ENCODE measurements at regions not wholly inside any gene's neighbourhood (a gene's known extent, or its start where the extent isn't known, plus 50 kb on each side); places are given as distances from the start of the nearest gene placed in this dataset.
"Not testable (repeated sequence)": the region's sequence is repeated elsewhere in the genome, so short reads cannot be mapped to it uniquely, and the experiment has no call there.

GRCh38 chr6:101015541-101015940, 134.4 kb upstream of the ASCC3 start:
- no peak for DNase-seq

GRCh38 chr6:101016163-101016562, 135.0 kb upstream of the ASCC3 start:
- DNase-seq = no peak

DNA sequence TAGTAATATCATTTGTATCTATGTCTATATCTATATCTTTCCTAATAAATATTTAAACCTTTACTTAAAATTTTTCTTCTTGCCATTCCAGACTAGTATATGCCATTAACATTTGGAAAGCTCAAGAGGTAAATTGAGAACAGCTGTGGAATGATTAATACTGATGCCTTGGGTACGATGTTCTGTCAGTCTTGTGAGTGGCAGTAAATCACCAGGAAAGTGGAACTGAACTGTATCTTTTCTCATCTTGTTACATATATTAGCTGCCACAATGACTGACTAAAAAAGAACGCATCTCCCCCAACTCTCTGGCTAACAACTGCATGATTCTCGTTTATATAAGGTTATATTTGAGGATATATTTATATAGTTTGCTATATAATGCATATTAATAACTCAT, 137.0 kb upstream of the ASCC3 start:
- no peak for DNase-seq

DNA sequence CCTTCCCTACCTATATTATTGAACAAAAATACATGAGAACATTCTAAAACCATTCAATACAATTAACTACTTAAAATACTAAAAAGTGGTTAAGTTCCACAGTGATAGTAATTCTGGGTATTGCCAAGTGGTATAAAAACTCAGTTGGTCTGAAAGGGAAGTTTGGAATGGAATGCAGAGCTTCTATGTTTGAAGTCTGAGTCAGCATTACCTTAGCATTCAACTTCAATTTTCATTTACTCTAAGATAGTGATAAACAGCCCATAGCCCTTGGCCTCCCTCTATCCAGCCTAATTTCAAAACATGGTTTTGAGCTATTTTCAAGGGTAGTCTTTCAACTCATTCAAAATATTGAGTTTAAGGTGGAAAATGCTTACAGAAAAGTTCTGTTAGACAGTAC, 140.4 kb upstream of the ASCC3 start:
- no peak for DNase-seq

- DNase-seq = no peak
These were observed 161.8 kb upstream of the ASCC3 start for GRCh38 chr6:101042966-101043365.

GRCh38 chr6:101058296-101058695, 177.2 kb upstream of the ASCC3 start:
- no peak for DNase-seq

- DNase-seq = no peak
These were observed 185.4 kb upstream of the ASCC3 start for GRCh38 chr6:101066481-101066880.

DNA sequence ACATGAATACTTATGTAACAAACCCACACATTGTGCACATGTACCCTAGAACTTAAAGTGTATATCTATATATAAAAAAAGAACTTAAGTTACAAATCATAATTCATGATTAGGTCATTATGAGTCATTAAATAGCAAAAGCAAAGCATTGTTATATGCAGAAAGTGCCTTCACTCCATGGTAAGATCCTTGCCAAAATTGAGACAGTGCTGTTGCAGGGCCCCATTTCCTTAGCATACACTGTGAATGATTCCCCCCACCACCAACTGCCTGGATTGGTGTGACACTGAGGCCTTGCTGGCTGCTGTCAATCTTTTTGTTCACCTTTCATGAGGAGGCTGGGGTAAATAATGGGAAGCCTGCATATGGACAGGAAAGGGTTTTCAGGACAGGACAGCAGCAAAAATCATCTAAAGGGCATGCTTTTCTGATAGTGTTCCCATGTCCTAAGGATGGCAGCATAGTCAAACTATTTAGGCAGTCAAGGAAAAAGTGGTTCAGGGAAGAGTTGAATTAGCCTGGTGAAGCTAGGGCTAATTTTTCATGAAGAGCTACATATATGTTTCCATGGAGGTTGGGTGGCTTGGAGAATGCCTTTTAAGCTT, 188.2 kb upstream of the ASCC3 start:
- no peak for DNase-seq

- no peak for DNase-seq
These were observed 189.0 kb upstream of the ASCC3 start for GRCh38 chr6:101070044-101070608.

DNA sequence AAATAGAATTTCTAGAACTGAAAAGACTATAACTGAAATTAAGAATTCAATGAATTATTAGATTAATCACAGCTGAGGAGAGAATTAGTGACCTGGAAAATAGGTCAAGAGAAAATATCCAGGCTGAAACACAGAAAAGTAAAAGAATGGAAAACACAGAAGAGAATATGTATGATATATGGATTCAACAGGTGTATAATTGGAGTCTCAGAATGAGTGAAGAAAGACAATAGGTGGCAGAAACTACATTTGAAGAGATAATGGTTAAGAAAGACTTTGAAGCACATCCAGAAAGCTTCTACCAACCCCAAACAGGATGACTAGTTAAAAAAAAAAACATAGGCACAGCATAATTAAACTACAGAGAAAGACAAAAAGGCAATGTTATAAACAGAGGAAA, 196.2 kb upstream of the ASCC3 start:
- no peak for DNase-seq

DNA sequence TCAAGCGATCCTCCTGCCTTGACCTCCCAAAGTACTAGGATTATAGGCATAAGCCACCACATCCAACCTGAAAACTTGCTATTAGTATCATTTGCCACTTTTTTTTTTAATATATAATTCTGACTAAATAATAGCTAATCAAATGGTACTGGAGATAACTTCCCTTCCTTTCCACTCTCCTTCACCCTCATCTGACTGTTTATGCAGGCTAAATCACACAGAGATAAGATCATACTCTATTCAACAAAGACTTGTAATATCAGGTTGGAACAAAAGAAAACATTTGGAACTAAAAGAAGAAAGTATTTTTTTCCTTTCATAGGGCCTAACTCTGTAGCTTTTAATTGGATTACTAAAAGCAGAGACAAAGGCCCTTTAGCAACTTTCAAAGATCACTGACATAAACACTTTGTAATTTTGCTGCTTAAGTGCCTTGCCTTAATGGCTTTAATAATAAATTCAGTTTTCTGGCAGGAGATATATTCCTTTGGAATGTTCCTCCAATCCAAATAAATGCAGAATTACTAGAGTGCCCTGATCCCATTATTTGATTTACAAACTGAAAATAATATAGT, 198.7 kb upstream of the ASCC3 start:
- no peak for DNase-seq

GRCh38 chr6:101080597-101080996, 199.5 kb upstream of the ASCC3 start:
- DNase-seq = no peak

- peak; percentile 3 for DNase-seq
These were observed 202.5 kb upstream of the ASCC3 start for GRCh38 chr6:101083533-101084175.

GRCh38 chr6:101085327-101085726, 204.2 kb upstream of the ASCC3 start:
- no peak for DNase-seq

DNA sequence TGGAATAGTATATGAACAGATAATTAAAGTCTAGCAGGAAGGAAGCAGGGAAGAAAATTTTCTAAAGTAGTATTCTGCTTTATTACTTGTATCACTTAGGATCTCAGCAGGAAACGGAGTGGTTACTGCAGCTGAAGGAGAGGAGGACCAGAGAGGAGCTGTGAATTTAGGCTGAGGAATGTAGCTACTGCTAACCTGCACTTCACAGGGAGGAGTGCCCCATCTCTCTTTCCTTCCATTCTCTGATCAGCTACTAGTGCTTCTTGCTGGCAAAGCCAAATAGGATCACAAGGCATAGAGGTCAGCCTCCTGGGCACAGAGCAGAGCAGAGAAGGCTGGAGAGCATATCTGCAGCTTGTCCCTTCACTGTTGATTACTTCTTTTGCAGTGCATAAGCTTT, 205.3 kb upstream of the ASCC3 start:
- DNase-seq = no peak

DNA sequence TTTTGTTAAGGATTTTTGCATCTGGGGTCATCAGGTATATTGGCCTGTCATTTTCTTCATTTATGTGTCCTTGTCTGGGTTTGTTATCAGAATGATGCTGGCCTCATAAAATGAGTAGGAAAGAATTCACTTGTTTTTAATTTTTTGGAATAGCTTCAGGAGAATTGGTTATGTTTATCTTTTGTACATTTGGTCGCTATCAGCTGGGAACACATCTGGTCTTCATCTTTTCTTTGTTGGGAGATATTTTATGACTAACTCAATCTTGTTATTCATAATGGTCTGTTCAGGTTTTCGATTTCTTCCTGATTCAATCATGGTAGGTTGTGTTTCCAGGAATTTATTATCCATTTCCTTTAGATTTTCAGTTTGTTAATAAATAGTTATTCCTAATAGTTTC, 207.5 kb upstream of the ASCC3 start:
- no peak for DNase-seq

DNA sequence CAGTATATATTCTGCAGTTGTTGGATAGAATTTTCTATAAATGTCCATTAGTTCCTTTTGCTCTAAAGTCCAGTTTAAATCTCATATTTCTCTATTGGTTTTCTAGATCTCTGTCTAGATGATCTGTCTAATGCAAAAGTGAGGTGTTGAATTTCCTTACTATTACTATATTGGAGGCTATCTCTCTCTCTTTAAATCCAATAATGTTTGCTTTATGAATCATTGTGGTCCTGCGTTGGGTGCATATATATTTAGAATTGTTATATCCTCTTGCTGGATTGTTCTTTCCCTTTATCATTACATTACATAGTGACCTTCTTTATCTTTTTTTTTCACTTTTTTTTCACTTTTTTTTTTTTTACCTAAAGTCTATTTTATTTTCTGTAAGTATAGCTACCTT, 208.5 kb upstream of the ASCC3 start:
- DNase-seq = no peak

DNA sequence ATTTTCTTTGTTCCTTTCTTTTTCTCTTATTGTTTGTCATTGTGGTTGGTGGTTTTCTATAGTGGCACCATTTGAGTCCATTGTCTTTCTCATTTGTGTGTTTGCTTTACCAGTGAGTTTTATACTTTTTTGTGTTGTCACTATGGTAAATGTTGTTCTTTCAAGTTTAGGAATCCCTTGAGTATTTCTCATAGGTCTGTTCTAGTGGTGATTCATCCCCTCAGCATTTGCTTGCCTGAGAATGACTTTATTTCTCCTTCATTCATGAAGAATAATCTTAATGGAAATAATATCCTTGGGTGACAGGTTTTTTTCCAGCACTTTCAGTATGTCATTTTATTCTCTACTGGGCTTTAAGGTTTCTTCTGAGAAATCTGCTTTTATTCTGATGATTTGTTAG, 209.2 kb upstream of the ASCC3 start:
- no peak for DNase-seq

DNA sequence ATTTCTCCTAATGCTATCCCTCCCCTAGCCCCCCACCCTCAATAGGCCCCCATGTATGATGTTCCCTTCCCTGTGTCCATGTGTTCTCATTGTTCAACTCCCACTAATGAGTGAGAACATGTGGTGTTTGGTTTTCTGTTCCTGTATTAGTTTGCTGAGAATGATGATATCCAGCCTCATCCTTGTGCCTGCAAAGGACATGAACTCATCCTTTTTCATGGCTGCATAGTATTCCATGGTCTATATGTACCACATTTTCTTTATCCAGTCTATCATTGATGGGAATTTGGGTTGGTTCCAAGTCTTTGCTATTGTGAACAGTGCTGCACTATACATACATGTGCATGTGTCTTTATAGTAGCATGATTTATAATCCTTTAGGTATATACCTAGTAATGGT, 217.5 kb upstream of the ASCC3 start:
- not testable (repeated sequence) for DNase-seq

- DNase-seq = no peak
These were observed 221.6 kb upstream of the ASCC3 start for GRCh38 chr6:101102702-101103101.

- DNase-seq = no peak
These were observed 227.2 kb upstream of the ASCC3 start for GRCh38 chr6:101108286-101108685.

GRCh38 chr6:101110814-101111213, 229.7 kb upstream of the ASCC3 start:
- DNase-seq = no peak

DNA sequence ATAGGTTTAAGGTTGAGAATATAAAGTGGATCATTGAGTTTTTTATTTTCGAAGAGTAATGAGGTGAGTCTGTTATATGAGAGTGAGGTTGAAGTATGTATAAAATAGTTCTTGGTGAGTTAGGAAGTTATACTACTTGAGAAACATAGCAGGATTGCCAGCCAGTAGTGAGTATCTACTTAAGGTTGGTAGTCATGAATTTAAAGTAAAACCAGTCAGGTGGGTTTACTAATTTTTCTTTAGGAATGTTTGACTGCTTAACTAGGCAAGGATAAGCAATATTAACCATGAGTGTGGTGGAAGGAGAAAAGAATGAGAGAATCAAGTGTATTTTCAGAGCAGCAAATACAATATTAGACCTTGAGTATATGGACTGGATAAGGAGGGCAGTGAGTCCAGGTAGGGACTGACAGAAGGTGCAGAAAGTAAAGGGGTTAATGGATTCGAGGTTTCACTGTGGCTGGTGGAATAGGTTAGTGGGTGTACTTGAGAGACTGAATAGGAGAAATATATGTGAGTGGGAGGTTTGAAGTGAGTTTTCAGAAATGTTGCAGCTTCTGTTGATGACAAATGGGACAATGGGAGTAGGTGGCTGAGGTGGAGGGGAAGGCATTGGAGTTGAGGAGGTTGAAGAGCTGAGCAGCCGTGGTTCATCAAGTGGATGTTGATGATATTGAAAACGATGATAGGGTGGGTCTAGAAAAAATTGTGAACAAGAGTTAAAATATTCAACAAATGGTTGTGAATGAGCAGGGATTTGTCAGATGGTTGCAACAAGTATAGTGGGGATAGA, 232.5 kb upstream of the ASCC3 start:
- no peak for DNase-seq

- DNase-seq = peak; percentile 16
These were observed 233.6 kb upstream of the ASCC3 start for GRCh38 chr6:101114703-101115102.

Data from activated CD4-positive, alpha-beta T cell treated with anti-CD3 and anti-CD28 coated beads, Interleukin-2, amount 50 U/mL, for 16 hours (primary cell).